Hepatocyte (in vitro differentiated cells): ENCODE measurements at regions not wholly inside any gene's neighbourhood (a gene's known extent, or its start where the extent isn't known, plus 50 kb on each side); places are given as distances from the start of the nearest gene placed in this dataset.
"Not testable (repeated sequence)": the region's sequence is repeated elsewhere in the genome, so short reads cannot be mapped to it uniquely, and the experiment has no call there.

ENCODE experiments used
- DNase-seq: peaks from one replicate; pipeline ENCODE4 v3.0.0-alpha.2; 2016; ENCODE audit warnings: low spot score
- H2AFZ ChIP-seq: fragments of 200-600 bp; sonication (generic); 2 replicates; pipeline ENCODE4 v1.6.0; 2016; ENCODE audit warnings: antibody characterized with exemption, mild to moderate bottlenecking
- H3K27ac ChIP-seq: fragments of 200-600 bp; sonication (generic); 2 replicates; pipeline ENCODE4 v1.5.1; 2016; ENCODE audit warnings: mild to moderate bottlenecking
- H3K27me3 ChIP-seq: fragments of 200-600 bp; sonication (generic); 2 replicates; pipeline ENCODE4 v1.6.1; 2016
- H3K36me3 ChIP-seq: fragments of 200-600 bp; sonication (generic); replicated peaks from 2 replicates; pipeline ENCODE4 v1.5.1; 2016; ENCODE audit warnings: low read depth; ENCODE audit not compliant: insufficient read depth
- H3K4me1 ChIP-seq: fragments of 200-600 bp; sonication (generic); 2 replicates; pipeline ENCODE4 v1.5.1; 2016; ENCODE audit warnings: mild to moderate bottlenecking, moderate library complexity; ENCODE audit not compliant: insufficient read depth
- H3K4me2 ChIP-seq: fragments of 200-600 bp; sonication (generic); 2 replicates; pipeline ENCODE4 v1.6.0; 2016
- H3K4me3 ChIP-seq: fragments of 200-600 bp; sonication (generic); 2 replicates; pipeline ENCODE4 v1.5.1; 2016; ENCODE audit warnings: mild to moderate bottlenecking
- H3K79me2 ChIP-seq: fragments of 200-600 bp; sonication (generic); 2 replicates; pipeline ENCODE4 v1.6.0; 2017; ENCODE audit warnings: mild to moderate bottlenecking
- H3K9me2 ChIP-seq: fragments of 200-600 bp; sonication (generic); replicated peaks from 2 replicates; pipeline ENCODE4 v1.6.0; 2017; ENCODE audit warnings: mild to moderate bottlenecking; ENCODE audit not compliant: insufficient read depth
- H3K9me3 ChIP-seq: fragments of 200-600 bp; sonication (generic); 2 replicates; pipeline ENCODE4 v1.5.1; 2016; ENCODE audit warnings: low read depth, mild to moderate bottlenecking
- H4K20me1 ChIP-seq: fragments of 200-600 bp; sonication (generic); 2 replicates; pipeline ENCODE4 v1.6.0; 2016; ENCODE audit warnings: mild to moderate bottlenecking; ENCODE audit not compliant: insufficient read depth, poor library complexity, severe bottlenecking
- CTCF ChIP-seq: fragments of 200-600 bp; sonication (generic); IDR thresholded peaks from 2 replicates; pipeline ENCODE4 v1.5.1; 2016; ENCODE audit warnings: antibody characterized with exemption, mild to moderate bottlenecking; ENCODE audit not compliant: poor library complexity
- EZH2 ChIP-seq: fragments of 200-600 bp; sonication (generic); IDR thresholded peaks from 2 replicates; pipeline ENCODE4 v1.6.1; 2016; ENCODE audit warnings: antibody characterized with exemption, mild to moderate bottlenecking, borderline replicate concordance
- EZH2phosphoT487 ChIP-seq: fragments of 200-600 bp; sonication (generic); IDR thresholded peaks from one replicate; pipeline ENCODE4 v1.6.1; 2018; ENCODE audit warnings: antibody characterized with exemption, mild to moderate bottlenecking, low read depth, moderate library complexity; ENCODE audit not compliant: unreplicated experiment, severe bottlenecking
- WGBS: methylation state at CpG from one replicate; pipeline ENCODE4 v1.1.6; 2016; ENCODE audit warnings: low lambda C conversion rate; ENCODE audit errors: missing lambda C conversion rate; 5-methylcytosine and 5-hydroxymethylcytosine counted together

- DNase-seq = no peak
- no peaks in the 10 kb centered on the region for H3K9me2 ChIP-seq
- H4K20me1 ChIP-seq = no peaks in the 10 kb centered on the region
- TF ChIP-seq EZH2 (no peak), CTCF (no peak), EZH2phosphoT487 (no peak)
- H3K9me3 ChIP-seq = no peaks in the 10 kb centered on the region
- no peaks in the 10 kb centered on the region for H3K36me3 ChIP-seq
- no peak overlapping the region for H3K4me3 ChIP-seq
- H3K4me1 ChIP-seq = no peaks in the 10 kb centered on the region
- WGBS = 88% methylated on average over 2 of the region's 2 CpGs
- no peak overlapping the region for H3K27ac ChIP-seq
- H3K4me2 ChIP-seq = no peak overlapping the region
- H2AFZ ChIP-seq = no peak overlapping the region
- no peaks in the 10 kb centered on the region for H3K27me3 ChIP-seq
- H3K79me2 ChIP-seq = no peaks in the 10 kb centered on the region
These were observed 1909.5 kb upstream of the CDH9 start for GRCh38 chr5:28947865-28948264.

- no peaks in the 10 kb centered on the region for H3K36me3 ChIP-seq
- no peak overlapping the region for H3K4me3 ChIP-seq
- H3K9me3 ChIP-seq = no peaks in the 10 kb centered on the region
- no peaks in the 10 kb centered on the region for H3K27me3 ChIP-seq
- H3K4me1 ChIP-seq = no peaks in the 10 kb centered on the region
- no peaks in the 10 kb centered on the region for H3K9me2 ChIP-seq
- TF ChIP-seq CTCF = no peak
- no peak for TF ChIP-seq EZH2phosphoT487
- no peak for TF ChIP-seq EZH2
- no peaks in the 10 kb centered on the region for H3K79me2 ChIP-seq
- H3K27ac ChIP-seq = no peak overlapping the region
- no peak for DNase-seq
- H2AFZ ChIP-seq = no peak overlapping the region
- H4K20me1 ChIP-seq = no peaks in the 10 kb centered on the region
- H3K4me2 ChIP-seq = no peak overlapping the region
These were observed 1907.5 kb upstream of the CDH9 start for GRCh38 chr5:28945859-28946258.

GRCh38 chr5:28929366-28929765 is 1891.0 kb upstream of the CDH9 start:
- not testable (repeated sequence) for H3K4me2 ChIP-seq, H3K4me3 ChIP-seq, H4K20me1 ChIP-seq, H3K36me3 ChIP-seq, H3K9me2 ChIP-seq, DNase-seq, H3K4me1 ChIP-seq, H3K27me3 ChIP-seq, H2AFZ ChIP-seq, H3K79me2 ChIP-seq, H3K27ac ChIP-seq, H3K9me3 ChIP-seq
- WGBS = 97% methylated on average over 19 of the region's 24 CpGs

- not testable (repeated sequence) for H3K9me2 ChIP-seq, H3K9me3 ChIP-seq, H3K27ac ChIP-seq, H4K20me1 ChIP-seq, H3K27me3 ChIP-seq, H2AFZ ChIP-seq, H3K4me3 ChIP-seq, H3K36me3 ChIP-seq, DNase-seq, H3K79me2 ChIP-seq, H3K4me2 ChIP-seq, H3K4me1 ChIP-seq
- 98% methylated on average over 21 of the region's 23 CpGs for WGBS
These were observed 1890.0 kb upstream of the CDH9 start for GRCh38 chr5:28928327-28928790.
